Parathyroid adenoma (tissue), 2 donors: ENCODE measurements at regions not wholly inside any gene's neighbourhood (a gene's known extent, or its start where the extent isn't known, plus 50 kb on each side); places are given as distances from the start of the nearest gene placed in this dataset.

Experiments used
- H2AFZ ChIP-seq: fragments of 300-600 bp; sonication (generic); one replicate; pipeline ENCODE4 v1.7.0; 2017; ENCODE audit warnings: antibody characterized with exemption, mild to moderate bottlenecking
- H3K27ac ChIP-seq: fragments of 300-600 bp; sonication (generic); one replicate; pipeline ENCODE4 v1.7.0; 2017
- H3K27me3 ChIP-seq: fragments of 300-600 bp; sonication (generic); one replicate; pipeline ENCODE4 v1.7.0; 2017; ENCODE audit warnings: low read length; ENCODE audit not compliant: control insufficient read depth, insufficient read depth
- H3K36me3 ChIP-seq: fragments of 300-600 bp; sonication (generic); one replicate; pipeline ENCODE4 v1.7.0; 2017; ENCODE audit warnings: low read length; ENCODE audit not compliant: control insufficient read depth, insufficient read depth
- H3K4me1 ChIP-seq: fragments of 300-600 bp; sonication (generic); one replicate; pipeline ENCODE4 v1.7.0; 2017; ENCODE audit warnings: control low read depth
- H3K4me2 ChIP-seq: fragments of 300-600 bp; sonication (generic); one replicate; pipeline ENCODE4 v1.7.0; 2017; ENCODE audit warnings: low read length
- H3K4me3 ChIP-seq: fragments of 300-600 bp; sonication (generic); one replicate; pipeline ENCODE4 v1.7.0; 2017; ENCODE audit warnings: low read depth, low read length
- H3K79me2 ChIP-seq: fragments of 300-600 bp; sonication (generic); one replicate; pipeline ENCODE4 v1.7.0; 2017; ENCODE audit warnings: control low read depth
- H3K9ac ChIP-seq: fragments of 300-600 bp; sonication (generic); one replicate; pipeline ENCODE4 v1.7.0; 2017; ENCODE audit warnings: mild to moderate bottlenecking
- H3K9me3 ChIP-seq: fragments of 300-600 bp; sonication (generic); one replicate; pipeline ENCODE4 v1.7.0; 2017; ENCODE audit warnings: low read length; ENCODE audit not compliant: control insufficient read depth
- TF ChIP-seq, protein P1 (sequence below): fragments of 300-600 bp; sonication (generic); IDR thresholded peaks from one replicate; pipeline ENCODE4 v1.7.0; 2017; ENCODE audit warnings: antibody characterized with exemption, mild to moderate bottlenecking
- donor health status: primary hyperparathyroidism.

DNA sequence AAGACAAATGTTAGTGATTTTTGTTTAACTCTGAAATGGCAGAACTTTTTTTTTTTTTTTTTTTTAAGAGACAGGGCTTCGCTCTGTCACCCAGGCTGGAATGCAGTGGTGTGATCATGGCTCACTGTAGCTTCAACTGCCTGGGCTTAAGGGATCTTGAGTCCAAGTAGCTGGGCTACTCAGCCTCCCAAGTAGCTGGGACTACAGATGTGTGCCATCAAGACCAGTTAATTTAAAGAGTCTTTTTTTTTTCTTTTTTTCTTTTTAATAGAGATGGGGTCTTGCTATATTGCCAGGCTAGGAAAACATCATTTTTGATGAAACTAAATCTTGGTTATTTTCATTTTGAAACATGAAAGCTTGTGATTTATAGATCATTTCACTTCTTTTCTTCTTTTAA, 91.6 kb upstream of the PTCH1 start:
- H3K4me3 ChIP-seq = no peak overlapping the region
- H3K4me1 ChIP-seq = no peaks in the 10 kb centered on the region
- H3K9me3 ChIP-seq = no peaks in the 10 kb centered on the region
- no peaks in the 10 kb centered on the region for H3K27me3 ChIP-seq
- no peak overlapping the region for H2AFZ ChIP-seq
- H3K36me3 ChIP-seq = no peaks in the 10 kb centered on the region
- no peak overlapping the region for H3K27ac ChIP-seq
- H3K79me2 ChIP-seq = no peaks in the 10 kb centered on the region
- H3K9ac ChIP-seq = no peak overlapping the region
- no peak overlapping the region for H3K4me2 ChIP-seq
- TF ChIP-seq, protein P1, sequence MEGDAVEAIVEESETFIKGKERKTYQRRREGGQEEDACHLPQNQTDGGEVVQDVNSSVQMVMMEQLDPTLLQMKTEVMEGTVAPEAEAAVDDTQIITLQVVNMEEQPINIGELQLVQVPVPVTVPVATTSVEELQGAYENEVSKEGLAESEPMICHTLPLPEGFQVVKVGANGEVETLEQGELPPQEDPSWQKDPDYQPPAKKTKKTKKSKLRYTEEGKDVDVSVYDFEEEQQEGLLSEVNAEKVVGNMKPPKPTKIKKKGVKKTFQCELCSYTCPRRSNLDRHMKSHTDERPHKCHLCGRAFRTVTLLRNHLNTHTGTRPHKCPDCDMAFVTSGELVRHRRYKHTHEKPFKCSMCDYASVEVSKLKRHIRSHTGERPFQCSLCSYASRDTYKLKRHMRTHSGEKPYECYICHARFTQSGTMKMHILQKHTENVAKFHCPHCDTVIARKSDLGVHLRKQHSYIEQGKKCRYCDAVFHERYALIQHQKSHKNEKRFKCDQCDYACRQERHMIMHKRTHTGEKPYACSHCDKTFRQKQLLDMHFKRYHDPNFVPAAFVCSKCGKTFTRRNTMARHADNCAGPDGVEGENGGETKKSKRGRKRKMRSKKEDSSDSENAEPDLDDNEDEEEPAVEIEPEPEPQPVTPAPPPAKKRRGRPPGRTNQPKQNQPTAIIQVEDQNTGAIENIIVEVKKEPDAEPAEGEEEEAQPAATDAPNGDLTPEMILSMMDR = no peak

DNA sequence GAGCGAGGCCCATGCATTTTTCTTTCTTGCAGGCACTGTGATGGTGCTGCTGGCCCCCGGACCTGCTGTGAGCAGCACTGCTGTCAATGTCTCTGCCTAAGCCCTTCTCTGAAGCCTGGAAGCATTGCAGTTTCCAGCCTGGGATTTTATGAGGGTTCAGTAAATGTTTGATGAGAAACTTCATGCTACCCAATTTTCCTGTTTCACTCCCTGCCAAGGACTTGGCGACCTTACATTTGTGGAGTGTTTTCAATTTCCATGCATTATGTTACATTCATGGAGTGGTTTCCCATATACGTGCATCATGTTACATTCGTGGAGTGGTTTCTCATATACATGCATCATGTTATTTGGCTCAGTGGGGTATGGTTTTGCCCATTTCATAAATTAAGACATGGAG, 90.7 kb upstream of the PTCH1 start:
- Histone ChIP-seq H3K36me3 (no peaks in the 10 kb centered on the region), H3K79me2 (no peaks in the 10 kb centered on the region), H3K27me3 (no peaks in the 10 kb centered on the region), H3K4me3 (no peak overlapping the region), H3K27ac (no peak overlapping the region), H3K4me2 (no peak overlapping the region), H3K9ac (no peak overlapping the region), H2AFZ (no peak overlapping the region), H3K9me3 (no peaks in the 10 kb centered on the region), H3K4me1 (no peaks in the 10 kb centered on the region)
- TF ChIP-seq, protein P1 = no peak

DNA sequence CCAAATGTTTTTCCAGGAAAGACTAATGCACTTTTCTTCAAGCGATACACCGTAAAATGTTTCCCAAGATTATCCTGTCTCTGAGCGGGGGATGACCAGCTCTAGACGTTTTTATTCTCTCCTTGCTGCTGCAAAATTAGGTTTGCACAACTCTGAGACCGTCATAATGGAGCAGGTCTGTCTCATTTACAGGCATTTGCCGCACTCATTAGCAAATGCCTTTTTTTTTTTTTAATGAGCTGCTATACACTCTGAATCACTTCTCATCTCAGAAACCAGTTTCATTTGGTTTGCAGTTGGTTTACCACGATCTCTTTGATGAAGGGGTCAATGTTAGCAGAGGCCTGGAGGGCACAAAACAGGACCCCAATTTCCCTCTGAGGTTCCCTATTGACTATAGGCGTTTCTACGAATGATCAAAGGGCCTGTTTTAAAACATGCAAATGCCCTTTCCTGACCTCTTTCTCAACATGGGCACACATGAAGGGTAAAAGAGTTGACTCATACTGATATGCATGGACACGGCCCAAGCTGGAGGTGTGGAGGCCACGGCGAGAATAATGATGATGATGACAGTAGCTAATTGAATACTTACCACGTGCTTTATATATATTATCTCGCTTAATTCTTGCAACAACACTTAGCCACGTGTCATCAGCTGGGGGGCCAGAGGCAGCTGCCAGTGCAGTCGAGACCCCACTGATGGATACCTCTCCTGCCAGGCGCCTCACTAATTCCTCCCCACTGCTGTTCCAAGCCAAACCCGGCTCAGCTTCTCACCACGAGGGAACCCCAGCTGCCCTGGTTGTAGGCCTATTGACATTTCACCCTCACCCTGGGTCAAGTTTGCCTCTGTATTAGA, 89.9 kb upstream of the PTCH1 start:
- H3K9ac ChIP-seq = no peak overlapping the region
- H3K4me1 ChIP-seq = no peaks in the 10 kb centered on the region
- no peaks in the 10 kb centered on the region for H3K79me2 ChIP-seq
- no peak overlapping the region for H3K27ac ChIP-seq
- TF ChIP-seq, protein P1 = no peak
- H3K9me3 ChIP-seq = no peaks in the 10 kb centered on the region
- no peak overlapping the region for H3K4me3 ChIP-seq
- no peak overlapping the region for H2AFZ ChIP-seq
- H3K27me3 ChIP-seq = no peaks in the 10 kb centered on the region
- no peak overlapping the region for H3K4me2 ChIP-seq
- H3K36me3 ChIP-seq = no peaks in the 10 kb centered on the region

DNA sequence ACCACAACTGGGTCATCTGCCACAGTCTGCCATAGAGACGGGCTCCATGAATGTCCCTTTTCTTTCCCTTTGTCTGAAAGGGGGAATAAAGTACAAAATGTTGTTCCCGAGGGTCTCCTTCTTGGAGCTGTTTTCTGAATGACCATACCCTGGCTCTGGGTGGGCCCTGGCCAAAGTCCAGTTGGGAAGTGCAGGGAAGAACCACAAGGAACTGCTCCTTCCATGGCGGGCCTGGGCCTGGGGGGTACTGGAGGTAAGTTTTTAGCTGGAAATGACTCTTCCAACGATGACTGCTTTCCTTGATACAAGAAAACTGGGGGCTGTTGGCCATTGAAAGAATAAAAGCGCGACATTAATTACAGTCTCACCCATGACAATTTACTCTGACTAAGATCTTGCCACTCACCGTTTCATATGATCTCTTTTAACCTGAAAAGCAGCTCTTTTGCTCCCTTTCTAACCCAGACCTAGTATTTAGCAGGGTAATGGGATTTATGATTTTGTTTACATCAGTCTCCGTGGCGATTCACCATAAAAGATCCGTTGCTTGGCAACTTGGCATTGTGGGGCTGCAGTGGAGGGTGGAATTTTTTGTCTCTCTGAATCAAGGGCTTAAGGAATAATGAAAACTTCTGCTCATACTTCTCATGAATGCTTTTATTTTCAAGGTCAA, 89.2 kb upstream of the PTCH1 start:
- Histone ChIP-seq H3K27me3 (no peaks in the 10 kb centered on the region), H2AFZ (no peak overlapping the region), H3K4me2 (no peak overlapping the region), H3K27ac (no peak overlapping the region), H3K9me3 (no peaks in the 10 kb centered on the region), H3K9ac (no peak overlapping the region), H3K79me2 (no peaks in the 10 kb centered on the region), H3K4me1 (no peaks in the 10 kb centered on the region), H3K36me3 (no peaks in the 10 kb centered on the region), H3K4me3 (no peak overlapping the region)
- TF ChIP-seq, protein P1 = no peak
